Keratinocyte (primary cell): ENCODE measurements at regions not wholly inside any gene's neighbourhood (a gene's known extent, or its start where the extent isn't known, plus 50 kb on each side); places are given as distances from the start of the nearest gene placed in this dataset.

Experiments used
- EZH2 ChIP-seq: IDR thresholded peaks from one replicate; pipeline ENCODE4 v1.6.1; 2012; ENCODE audit warnings: inconsistent platforms, mild to moderate bottlenecking, low read length, moderate library complexity
- TF ChIP-seq, protein P1 (sequence below), 3 experiments: IDR thresholded peaks in 1 of 3; conservative IDR thresholded peaks in 1 of 3; optimal IDR thresholded peaks in 1 of 3; 2 replicates in 2 of 3; 3 replicates in 1 of 3; pipeline versions ENCODE3 to v1.5.1; 2011; ENCODE audit warnings: low read length in 3 of 3, mild to moderate bottlenecking in 3 of 3, moderate library complexity in 2 of 3, control low read depth in 1 of 3, inconsistent platforms in 1 of 3; ENCODE audit not compliant: insufficient read depth in 2 of 3; ENCODE audit errors: extremely low read depth in 1 of 3

DNA sequence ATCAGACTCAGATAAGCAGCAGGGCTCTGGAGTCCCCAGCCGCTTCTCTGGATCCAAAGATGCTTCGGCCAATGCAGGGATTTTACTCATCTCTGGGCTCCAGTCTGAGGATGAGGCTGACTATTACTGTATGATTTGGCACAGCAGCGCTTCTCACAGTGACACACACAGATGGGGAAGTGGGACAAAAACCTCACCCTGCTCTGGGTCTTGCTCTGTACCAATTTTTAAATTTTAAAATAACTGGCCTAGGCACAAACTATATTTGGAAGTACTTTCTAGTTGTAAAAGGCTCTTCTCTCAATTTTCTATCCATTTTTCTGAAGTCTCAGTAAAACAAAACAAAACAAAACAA is 131.7 kb downstream of the VPREB1 start:
- TF ChIP-seq, protein P1, sequence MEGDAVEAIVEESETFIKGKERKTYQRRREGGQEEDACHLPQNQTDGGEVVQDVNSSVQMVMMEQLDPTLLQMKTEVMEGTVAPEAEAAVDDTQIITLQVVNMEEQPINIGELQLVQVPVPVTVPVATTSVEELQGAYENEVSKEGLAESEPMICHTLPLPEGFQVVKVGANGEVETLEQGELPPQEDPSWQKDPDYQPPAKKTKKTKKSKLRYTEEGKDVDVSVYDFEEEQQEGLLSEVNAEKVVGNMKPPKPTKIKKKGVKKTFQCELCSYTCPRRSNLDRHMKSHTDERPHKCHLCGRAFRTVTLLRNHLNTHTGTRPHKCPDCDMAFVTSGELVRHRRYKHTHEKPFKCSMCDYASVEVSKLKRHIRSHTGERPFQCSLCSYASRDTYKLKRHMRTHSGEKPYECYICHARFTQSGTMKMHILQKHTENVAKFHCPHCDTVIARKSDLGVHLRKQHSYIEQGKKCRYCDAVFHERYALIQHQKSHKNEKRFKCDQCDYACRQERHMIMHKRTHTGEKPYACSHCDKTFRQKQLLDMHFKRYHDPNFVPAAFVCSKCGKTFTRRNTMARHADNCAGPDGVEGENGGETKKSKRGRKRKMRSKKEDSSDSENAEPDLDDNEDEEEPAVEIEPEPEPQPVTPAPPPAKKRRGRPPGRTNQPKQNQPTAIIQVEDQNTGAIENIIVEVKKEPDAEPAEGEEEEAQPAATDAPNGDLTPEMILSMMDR (optimal IDR thresholded peaks at IDR 0.05 in 1 of 3, IDR thresholded peaks at IDR 0.05 in 1 of 3, conservative IDR thresholded peaks at IDR 0.05 in 1 of 3; ENCODE audit: extremely low read depth in 1 of 3, insufficient read depth in 2 of 3, low read length in 3 of 3) = no peak
- TF ChIP-seq EZH2 = no peak
